GM11168 (cell line): ENCODE measurements at regions not wholly inside any gene's neighbourhood (a gene's known extent, or its start where the extent isn't known, plus 50 kb on each side); places are given as distances from the start of the nearest gene placed in this dataset.
"Not testable (repeated sequence)": the region's sequence is repeated elsewhere in the genome, so short reads cannot be mapped to it uniquely, and the experiment has no call there.

Experiments
- in situ Hi-C: fragments of 300-500 bp; cut with MboI; formaldehyde crosslinking; loops from one replicate; pipeline ENCODE4 v1.12.0; 2022; ENCODE audit warnings: low sequenced_read_pairs; ENCODE audit not compliant: unreplicated experiment

DNA sequence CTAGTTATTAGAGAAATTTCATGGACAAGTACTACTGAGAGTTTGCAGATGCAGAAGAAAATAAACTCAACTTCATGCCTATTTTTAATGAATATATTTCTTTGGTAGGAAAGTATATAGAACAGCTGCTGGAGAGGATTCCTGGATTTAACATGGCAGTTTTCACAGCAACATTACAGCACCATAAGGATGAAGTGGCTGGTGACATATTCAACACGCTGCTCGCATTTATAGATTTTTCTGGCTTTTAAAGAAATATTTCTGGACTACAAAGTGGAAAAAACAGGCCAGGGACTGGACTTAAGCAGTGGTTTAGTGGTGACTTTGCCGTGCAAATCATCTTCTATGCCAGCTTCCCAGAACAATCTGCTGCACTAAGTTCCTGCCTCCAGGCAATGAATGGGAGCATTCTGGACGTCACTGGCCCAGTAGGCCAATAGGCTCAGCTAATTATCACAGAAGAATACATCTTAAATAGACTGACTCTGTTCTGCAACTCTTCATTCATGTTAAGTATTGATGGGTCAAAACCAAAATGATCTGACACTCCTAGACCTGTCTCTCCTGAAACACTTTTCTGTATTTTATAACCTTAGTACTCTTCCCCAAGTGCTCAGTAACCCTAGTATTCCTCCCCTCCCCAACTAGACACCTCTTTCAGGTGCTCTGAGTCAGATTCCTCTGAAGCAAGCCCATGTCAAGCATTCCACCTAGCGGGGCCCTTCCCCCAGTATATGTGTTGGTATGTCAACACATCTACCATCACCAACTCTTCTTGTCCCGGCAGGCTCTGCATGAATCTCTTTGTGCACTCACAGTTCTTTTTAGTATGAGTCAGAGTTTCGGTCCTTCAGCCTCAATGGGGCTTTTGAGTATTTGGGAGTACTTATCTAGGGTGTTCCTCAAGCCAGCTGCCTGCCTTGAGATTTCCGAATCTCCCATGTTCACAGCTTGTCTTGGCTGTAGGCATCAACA is 625.5 kb downstream of the CHSY3 start:
- in situ Hi-C loops = no loop called here

DNA sequence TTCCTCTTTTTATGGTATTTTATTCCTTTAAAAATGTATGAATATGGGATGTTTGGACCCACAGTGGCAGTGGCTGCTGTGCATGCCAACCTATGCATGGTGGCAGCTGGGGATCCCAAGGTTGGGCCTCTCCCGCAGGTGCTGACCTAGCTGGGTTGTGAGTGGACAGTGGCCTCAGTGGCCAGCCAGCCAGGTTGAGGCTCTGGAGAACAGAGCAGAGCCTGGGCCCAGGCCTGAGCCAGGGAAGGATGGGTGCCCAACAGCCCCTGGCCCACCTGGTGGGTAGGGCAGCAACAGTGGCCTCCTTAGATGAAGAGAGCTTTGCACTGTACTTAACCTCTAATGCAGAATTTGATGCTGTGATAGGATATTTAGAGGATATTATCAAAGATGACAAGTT is 624.8 kb downstream of the CHSY3 start:
- in situ Hi-C loops = no loop called here

DNA sequence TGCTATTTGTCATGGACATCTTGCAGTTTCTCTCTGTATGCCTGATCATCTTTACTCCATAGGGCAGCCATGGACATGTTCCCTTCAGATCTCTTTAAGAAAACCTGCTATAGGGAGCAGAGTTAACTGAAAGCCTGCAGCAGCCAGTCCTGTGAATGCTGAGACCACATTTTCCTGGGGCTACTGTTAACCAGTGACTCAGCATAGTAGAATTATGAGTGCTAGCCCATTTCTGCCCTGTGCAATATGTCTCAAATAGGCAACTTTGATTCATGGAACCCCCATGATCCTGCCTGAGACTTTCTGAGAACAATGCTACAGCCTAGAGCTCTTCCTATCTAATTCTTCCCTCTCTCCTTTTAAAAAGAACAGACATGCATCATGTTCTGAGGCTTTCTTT is 624.2 kb downstream of the CHSY3 start:
- in situ Hi-C loops = no loop called here

DNA sequence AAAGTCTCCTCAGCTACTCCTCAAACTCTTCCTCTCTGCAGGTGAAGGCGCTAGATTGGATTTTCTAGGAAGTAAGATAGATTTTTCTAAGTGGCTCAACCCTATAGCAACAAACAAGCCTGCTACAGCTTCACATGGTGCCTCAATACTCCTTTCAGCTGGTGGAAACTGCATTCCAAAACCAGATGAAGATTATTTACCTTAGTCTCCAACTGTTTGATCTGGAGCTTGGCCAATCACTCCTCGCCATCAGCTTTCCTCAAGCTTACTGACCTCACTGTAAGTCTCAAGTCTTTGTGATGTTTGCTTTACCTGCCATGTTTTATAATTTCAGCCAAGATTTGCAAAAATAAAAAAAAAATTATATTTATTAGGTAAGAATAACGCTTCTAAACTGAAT is 622.4 kb downstream of the CHSY3 start:
- in situ Hi-C loops = no loop called here

DNA sequence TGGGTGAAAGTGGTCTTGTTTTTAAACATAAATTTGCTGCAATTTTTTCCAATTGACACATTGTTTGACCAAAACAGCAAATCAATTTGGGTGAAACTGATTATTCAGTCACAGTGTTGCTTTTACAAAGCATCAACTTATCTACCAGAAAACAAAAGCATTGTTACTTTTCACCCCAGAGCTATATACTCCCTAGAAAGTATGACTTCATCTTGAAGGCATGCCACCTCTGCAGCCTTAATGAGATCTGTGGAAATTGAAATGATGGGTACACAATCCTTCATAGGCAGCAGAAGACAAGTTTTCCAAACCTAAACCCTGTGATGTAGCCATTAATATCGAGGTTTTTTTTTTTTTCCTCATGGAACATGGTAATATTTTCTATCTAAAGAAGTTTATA is 615.9 kb downstream of the CHSY3 start:
- in situ Hi-C loops = no loop called here

DNA sequence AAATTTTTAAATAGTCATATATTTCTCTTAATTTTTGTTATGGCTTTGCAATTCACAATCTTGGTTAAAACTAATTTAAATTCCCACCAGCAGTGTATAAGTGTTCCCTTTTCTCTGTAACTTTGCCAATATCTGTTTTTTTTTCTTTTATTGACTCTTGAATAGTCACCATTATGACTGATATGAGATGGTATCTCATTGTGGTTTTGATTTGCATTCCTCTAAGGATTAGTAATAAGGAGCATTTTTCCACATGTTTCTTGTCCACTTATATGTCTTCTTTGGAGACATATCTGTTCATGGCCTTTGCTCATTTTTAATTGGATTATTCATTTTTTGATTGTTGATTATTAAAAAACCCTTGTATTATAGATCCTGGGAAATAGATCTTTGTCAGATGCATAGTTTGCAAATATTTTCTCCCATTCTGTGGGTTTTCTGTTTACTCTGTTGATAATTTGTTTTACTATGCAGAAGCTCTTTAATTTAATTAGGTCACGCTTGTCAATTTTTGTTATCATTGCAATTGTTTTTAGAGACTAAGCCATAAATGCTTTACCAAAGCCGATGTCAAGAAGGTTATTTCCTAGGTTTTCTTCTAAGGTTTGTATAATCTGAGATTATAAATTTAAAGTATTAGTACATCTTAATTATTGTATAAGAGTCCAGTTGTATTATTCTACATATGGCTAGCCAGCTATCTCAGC is 610.9 kb downstream of the CHSY3 start:
- in situ Hi-C loops = no loop called here

DNA sequence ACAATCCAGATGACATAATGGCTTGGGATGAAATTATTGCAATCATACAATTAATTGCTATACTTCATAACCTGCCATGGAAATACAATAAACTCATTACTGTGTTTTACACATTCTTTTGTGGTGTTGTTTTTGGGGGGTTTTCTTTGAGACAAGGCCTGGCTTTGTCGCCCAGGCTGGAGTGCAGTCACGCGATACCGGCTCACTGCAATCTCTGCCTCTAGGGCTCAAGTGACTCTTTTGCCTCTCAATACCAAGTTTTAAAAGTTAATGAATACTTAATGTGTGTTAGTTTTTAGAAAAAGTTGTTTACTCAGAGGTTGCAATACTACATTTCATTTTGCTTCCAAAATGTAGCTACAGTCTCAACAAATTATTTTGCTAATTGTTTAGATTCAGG is 598.4 kb downstream of the CHSY3 start:
- in situ Hi-C loops = no loop called here

DNA sequence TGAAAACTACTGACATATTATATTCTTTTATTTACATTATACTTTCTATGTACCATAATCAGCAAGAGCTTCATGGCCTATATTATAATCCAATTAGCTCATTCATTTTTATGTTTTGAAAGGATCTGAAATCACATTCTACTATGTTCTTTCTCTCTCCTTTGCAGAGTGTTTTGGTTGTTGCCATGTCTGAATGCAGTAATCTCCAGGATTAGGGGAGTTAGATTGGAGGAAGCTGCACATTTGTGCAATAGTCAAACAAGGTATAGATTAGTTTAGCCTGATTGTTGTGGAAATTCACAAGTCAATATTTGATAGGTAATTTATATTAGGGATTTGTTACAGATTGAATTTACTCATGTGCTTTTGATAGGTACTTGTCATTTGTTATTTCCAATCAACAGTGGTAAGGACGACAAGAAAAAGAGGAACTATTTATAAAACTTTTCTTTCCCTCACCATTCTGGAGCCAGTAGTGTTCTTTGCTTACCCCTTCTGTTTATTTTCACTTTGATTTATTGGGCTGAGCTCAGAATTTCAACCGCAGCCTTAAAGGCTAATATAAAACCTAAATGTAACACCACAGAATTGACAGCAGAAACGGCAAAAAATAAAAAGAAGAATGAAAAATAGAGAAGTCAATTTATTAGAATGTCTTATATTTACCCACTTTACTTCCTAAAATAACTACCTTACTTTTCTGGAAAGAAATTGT is 597.0 kb downstream of the CHSY3 start:
- in situ Hi-C loops = no loop called here

DNA sequence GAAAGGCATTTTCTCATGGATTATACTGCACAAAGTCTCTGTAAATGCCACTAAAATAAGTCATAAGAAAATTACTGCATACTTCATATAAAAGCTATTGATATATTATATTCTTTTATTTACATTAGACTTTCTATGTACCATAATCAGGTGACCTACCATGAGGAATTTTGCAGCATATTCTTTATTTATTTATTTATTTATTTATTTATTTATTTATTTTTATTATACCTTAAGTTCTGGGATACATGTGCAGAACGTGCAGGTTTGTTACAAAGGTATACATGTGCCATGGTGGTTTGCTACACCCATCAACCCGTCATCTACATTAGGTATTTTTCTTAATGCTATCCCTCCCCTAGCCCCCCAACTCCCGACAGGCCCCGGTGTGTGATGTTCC is 596.2 kb downstream of the CHSY3 start:
- in situ Hi-C loops = not testable (repeated sequence)

DNA sequence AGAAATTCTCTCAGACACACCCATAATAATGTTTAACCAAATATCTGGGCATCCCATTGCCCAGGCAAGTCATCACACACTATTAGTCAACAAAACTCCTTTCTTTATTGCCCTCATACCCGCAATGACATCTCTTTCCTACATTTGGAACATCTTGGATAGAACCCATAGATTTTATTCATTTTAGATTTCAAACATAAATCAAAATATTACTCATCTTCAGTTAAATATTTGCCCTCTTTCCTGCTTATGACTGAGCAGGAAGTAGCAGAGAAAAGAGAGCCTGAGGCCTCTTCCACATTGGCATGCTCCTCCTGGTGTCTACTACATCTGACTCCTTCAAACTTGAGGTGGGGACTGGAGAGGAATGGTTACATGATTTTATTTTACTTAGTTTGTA is 592.0 kb downstream of the CHSY3 start:
- in situ Hi-C loops = no loop called here

DNA sequence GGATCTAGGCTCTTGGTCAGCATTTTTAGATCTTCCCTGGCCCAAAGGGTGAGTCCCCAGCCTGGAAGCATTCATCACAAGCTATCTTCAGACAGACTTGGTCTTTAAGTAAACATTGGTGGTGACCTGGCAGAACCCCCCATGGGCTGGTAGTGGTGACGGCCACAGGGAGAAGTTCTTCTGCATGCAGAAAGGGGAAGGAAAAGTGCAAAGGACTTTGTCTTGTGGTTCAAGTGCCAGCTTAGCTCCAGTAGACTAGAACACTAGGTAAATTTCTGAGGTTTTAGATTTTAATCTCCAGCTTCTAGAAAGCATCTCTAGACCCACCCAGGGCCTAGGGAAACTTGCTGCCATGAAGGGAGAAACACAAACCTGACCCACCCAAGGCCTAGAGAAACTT is 584.0 kb downstream of the CHSY3 start:
- in situ Hi-C loops = no loop called here

DNA sequence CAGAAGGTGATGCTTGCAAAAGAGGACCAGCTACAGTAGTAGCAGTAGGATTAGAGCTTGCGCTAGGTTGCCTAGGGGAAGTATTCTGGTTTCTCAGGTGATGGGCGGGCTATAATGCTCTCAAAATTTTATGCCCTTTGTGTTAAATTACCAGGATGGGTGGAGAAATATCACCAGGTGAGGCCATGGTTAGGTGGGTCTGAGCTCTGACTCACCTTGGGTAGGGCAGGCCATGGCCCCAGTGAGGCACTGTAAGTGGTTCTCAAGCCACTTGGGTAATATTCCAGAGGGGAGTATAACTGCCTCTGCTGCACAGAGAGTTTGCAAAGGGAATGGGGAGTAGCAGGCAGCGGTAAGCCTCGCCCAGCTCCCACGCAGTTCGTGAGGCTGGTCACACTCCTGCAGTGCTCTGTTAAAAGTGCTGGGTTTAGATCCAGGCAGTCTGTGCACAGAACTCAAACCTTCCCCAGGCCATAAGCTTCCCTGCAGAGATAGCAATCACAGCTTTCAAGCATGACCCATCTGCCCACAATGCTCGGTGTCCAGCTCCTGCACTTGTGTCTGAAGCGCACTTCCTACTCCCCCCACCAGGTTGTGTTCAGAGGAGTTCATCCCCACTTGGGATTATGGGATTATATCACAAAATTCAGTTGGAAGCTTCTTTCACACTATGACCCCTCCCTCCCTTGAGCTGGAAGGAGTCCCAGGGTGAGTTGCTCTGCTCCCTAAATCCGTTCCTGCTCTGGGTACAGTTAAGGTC is 575.0 kb downstream of the CHSY3 start:
- in situ Hi-C loops = no loop called here

DNA sequence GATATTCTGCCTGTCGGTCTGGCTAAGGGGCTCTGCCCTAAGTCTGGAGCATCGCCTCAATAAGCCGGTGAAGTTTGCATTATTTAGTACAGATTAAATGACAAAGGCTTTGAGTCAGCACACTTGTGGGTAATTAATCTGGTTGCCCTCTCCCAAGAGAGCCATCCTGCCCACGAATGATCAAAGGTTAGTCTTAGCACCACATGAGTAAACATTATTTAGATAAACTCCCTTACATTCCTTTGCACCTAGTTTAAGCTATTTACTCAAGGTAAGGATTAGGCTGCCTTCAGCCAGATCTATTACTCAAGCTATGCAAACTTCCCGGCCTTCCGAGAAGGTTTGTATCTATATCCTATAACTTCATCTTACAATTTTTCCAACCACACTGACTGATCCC is 572.1 kb downstream of the CHSY3 start:
- in situ Hi-C loops = no loop called here

DNA sequence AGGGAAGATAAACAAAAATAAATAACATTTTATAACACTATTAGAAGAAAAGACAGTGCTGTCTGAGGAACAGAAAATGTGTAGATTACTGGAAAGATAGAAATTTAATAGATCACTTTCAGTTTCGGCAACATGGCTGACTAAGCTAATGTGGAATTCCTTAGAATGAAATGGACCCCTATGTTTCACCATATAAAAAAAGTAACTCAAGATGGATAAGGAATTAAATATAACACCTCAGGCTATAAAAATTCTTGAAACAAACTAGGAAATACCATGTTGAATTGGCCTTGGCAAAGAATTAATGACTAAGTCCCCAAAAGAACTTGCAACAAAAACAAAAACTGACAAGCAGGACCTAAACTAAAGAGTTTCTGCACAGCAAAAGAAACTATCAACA is 558.3 kb downstream of the CHSY3 start:
- in situ Hi-C loops = no loop called here

DNA sequence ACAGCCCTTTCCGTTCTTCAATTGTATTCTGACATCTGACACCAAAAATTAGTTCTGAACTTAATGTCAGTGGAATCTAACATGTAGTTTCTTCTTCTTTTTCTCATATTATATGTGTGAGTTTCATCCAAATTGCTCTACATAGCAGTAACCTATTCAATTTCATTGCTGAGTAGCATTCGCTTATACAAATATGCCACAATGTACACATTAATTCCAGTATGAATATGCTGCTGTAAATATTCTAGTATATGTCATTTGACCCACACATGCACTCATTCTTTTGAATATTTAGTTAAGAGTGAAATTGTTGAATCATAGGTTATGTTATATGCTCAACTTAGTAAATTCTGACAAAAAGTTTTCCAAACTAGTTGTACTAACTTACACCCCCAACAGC is 550.9 kb downstream of the CHSY3 start:
- in situ Hi-C loops = no loop called here

DNA sequence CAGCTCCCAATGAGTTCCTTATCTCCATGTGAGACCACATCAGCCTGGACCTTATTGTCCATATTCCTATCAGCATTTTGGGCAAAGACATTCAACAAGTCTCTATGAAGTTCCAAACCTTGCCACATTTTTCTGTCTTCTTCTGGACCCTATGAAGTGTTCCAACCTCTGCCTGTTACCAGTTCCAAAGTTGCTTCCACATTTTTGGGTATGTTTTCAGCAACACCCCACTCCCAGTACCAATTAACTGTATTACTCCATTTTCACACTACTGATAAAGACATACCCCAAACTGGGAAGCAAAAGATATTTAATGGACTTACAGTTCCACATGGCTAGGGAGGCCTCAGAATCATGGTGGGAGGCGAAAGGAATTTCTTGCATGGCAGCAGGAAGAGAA is 548.5 kb downstream of the CHSY3 start:
- in situ Hi-C loops = no loop called here

DNA sequence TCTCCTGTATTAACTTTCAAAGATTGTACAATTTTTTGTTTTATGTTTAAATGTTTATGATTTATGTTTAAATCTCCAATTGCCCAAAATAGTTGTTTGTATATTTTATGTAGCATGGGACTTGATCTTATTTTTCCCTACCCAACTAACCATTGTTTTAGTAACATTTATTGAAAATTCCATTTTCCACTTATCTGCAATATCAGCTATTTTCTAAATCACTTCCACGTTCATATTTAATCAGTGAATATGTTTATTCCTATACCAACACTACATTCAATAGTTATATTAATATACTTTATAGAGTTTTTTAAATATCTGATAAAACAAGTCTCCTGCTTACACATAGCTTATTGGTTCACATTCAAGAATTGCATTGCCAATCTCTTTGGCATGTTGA is 532.2 kb downstream of the CHSY3 start:
- in situ Hi-C loops = no loop called here

DNA sequence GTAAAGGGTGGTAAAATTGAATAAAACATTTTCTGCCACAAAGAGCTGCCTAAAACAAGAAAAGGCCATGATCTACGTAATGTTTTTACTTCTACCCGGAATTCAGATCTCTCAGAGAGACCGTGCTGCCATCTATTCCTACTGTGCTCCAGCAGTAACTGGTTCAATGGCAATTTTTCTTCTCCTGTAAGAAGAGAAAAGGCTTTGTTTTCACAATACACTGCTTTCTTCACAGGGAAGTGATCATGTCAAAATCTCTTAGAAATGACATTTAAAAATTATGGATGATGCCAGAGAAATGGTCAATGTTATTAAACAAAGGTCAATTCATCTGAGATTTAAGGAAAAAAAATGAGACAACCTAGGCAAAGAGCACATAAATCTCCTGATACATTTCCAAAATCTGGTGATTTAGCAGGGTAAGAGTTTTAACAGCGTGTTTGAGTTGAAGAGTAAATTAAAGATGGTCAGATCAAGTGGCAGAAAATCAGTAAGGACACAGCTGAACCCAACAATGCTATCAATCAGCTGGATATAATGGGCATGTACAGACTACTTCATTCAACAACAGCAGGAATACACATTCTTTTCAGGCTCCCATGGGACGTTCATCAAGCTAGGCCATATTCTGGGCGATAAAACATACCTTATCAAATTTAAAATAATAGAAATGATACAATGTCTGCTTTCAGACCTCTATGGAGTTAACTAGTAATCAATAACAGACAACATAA is 523.1 kb downstream of the CHSY3 start:
- in situ Hi-C loops = no loop called here

DNA sequence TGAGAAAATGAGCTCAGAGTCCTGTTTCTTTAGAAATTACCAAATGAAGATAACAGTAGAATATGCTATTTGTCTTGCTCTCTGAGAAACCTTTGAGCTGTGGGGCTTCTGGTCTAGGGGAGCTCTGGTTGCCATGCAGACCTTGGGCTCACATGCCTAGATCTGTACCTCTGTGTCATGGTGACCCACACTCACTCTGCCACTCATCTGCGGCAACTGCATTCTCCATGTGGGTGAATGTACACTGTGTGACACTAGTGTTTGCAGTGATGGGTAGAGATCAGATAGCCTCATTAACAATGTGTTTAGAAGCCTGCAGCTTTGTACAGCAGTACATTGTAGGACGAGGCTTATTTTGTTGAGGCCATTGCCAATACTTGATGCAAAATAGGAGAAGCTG is 521.2 kb downstream of the CHSY3 start:
- in situ Hi-C loops = no loop called here

DNA sequence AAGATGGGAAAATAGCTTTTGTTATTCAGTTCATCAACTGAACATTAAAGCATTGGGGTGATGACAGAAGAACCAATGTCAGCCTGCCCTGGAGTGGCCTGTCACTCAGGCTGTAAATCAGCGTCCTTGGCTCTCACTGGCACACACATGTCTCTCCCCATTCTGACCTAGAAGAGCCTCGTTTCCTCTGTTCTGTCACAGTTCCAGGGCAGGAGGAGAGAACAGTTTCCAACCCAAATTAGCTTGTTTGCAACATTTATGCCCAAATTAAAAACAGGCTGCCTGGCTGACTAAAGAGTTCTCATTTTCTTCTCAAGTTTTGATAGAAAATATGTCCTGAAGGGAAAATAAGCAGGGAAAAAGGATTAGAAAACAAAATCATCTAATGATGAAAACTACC is 520.1 kb downstream of the CHSY3 start:
- in situ Hi-C loops = no loop called here
